Astrocyte (in vitro differentiated cells and primary cell): ENCODE measurements at regions not wholly inside any gene's neighbourhood (a gene's known extent, or its start where the extent isn't known, plus 50 kb on each side); places are given as distances from the start of the nearest gene placed in this dataset.

Source experiments
- DNase-seq: peaks from one replicate; pipeline ENCODE4 v3.0.0-alpha.2; 2010; ENCODE audit warnings: low read depth
- FAIRE-seq: peaks from 2 replicates; lab custom pipeline; 2011; peaks lifted over from hg19 to GRCh38; lab: Jason Lieb, UNC
- H2AFZ ChIP-seq: 2 replicates; pipeline ENCODE4 v1.6.0; 2012; ENCODE audit warnings: low read depth, low read length, inconsistent platforms
- H3K27ac ChIP-seq: 2 replicates; pipeline ENCODE4 v1.5.1; 2011; ENCODE audit warnings: low read depth, low read length, inconsistent platforms
- H3K27me3 ChIP-seq: 2 replicates; pipeline ENCODE4 v1.6.0; 2011; ENCODE audit warnings: low read length, inconsistent platforms; ENCODE audit not compliant: insufficient read depth
- H3K36me3 ChIP-seq: 2 replicates; pipeline ENCODE4 v1.5.1; 2011; ENCODE audit warnings: low read length, inconsistent platforms; ENCODE audit not compliant: insufficient read depth
- H3K4me1 ChIP-seq: 2 replicates; pipeline ENCODE4 v1.5.1; 2011; ENCODE audit warnings: low read length, inconsistent platforms; ENCODE audit not compliant: insufficient read depth
- H3K4me2 ChIP-seq: 2 replicates; pipeline ENCODE4 v1.6.0; 2012; ENCODE audit warnings: low read length, inconsistent platforms
- H3K4me3 ChIP-seq: 2 replicates; pipeline ENCODE4 v1.5.1; 2011; ENCODE audit warnings: low read depth, mild to moderate bottlenecking, low read length, inconsistent platforms; ENCODE audit not compliant: insufficient read depth
- H3K79me2 ChIP-seq: 2 replicates; pipeline ENCODE4 v1.6.0; 2012; ENCODE audit warnings: mild to moderate bottlenecking, low read length, inconsistent platforms; ENCODE audit not compliant: insufficient read depth
- H3K9ac ChIP-seq: 2 replicates; pipeline ENCODE4 v1.6.0; 2012; ENCODE audit warnings: mild to moderate bottlenecking, low read length, inconsistent platforms
- H3K9me3 ChIP-seq: 2 replicates; pipeline ENCODE4 v1.5.1; 2012; ENCODE audit warnings: low read depth, mild to moderate bottlenecking, low read length, inconsistent platforms; ENCODE audit not compliant: insufficient read depth
- H4K20me1 ChIP-seq: 2 replicates; pipeline ENCODE4 v1.6.0; 2012; ENCODE audit warnings: low read length, inconsistent platforms; ENCODE audit not compliant: insufficient read depth
- H3K27ac Mint-ChIP-seq: one replicate; pipeline ENCODE4 v1.8.0; 2021; ENCODE audit warnings: mild to moderate bottlenecking, mixed read lengths; ENCODE audit not compliant: unreplicated experiment
- H3K27me3 Mint-ChIP-seq: one replicate; pipeline ENCODE4 v1.8.0; 2021; ENCODE audit warnings: low read depth, mixed read lengths; ENCODE audit not compliant: unreplicated experiment
- H3K36me3 Mint-ChIP-seq: one replicate; pipeline ENCODE4 v1.8.0; 2021; ENCODE audit warnings: low read depth, mixed read lengths; ENCODE audit not compliant: unreplicated experiment
- H3K4me1 Mint-ChIP-seq: one replicate; pipeline ENCODE4 v1.8.0; 2021; ENCODE audit warnings: low read depth, mixed read lengths; ENCODE audit not compliant: unreplicated experiment
- H3K4me3 Mint-ChIP-seq: one replicate; pipeline ENCODE4 v1.8.0; 2021; ENCODE audit warnings: mild to moderate bottlenecking, moderate library complexity, mixed read lengths; ENCODE audit not compliant: unreplicated experiment
- H3K9me3 Mint-ChIP-seq: one replicate; pipeline ENCODE4 v1.8.0; 2021; ENCODE audit warnings: mild to moderate bottlenecking, mixed read lengths; ENCODE audit not compliant: unreplicated experiment
- CTCF ChIP-seq: IDR thresholded peaks from 2 replicates; pipeline ENCODE4 v1.5.1; 2011; ENCODE audit warnings: low read depth, mild to moderate bottlenecking, inconsistent platforms, low read length, moderate library complexity; ENCODE audit not compliant: insufficient read depth
- EZH2 ChIP-seq: IDR thresholded peaks from 2 replicates; pipeline ENCODE4 v1.6.1; 2012; ENCODE audit warnings: mild to moderate bottlenecking, low read length, inconsistent platforms; ENCODE audit not compliant: insufficient read depth

GRCh38 chr1:232512712-232513111 is 117.2 kb downstream of the SIPA1L2 start:
- no peak overlapping the region for H2AFZ ChIP-seq
- DNase-seq (no peak), FAIRE-seq (no peak)
- Mint-ChIP-seq H3K4me3 (no peak overlapping the region), H3K36me3 (peaks cover 8% of the 10 kb centered on the region), H3K4me1 (peaks cover 28% of the 10 kb centered on the region), H3K27ac (no peak overlapping the region), H3K27me3 (no peaks in the 10 kb centered on the region), H3K9me3 (no peaks in the 10 kb centered on the region)
- H3K36me3 ChIP-seq = no peaks in the 10 kb centered on the region
- H3K9me3 ChIP-seq = no peaks in the 10 kb centered on the region
- H3K79me2 ChIP-seq = peaks cover 6% of the 10 kb centered on the region
- H3K4me2 ChIP-seq = no peak overlapping the region
- H3K27me3 ChIP-seq = no peaks in the 10 kb centered on the region
- no peaks in the 10 kb centered on the region for H4K20me1 ChIP-seq
- H3K4me1 ChIP-seq = peaks cover 5% of the 10 kb centered on the region
- no peak overlapping the region for H3K27ac ChIP-seq
- no peak overlapping the region for H3K9ac ChIP-seq
- H3K4me3 ChIP-seq = no peak overlapping the region
- no peak for TF ChIP-seq CTCF
- TF ChIP-seq EZH2 = no peak

DNA sequence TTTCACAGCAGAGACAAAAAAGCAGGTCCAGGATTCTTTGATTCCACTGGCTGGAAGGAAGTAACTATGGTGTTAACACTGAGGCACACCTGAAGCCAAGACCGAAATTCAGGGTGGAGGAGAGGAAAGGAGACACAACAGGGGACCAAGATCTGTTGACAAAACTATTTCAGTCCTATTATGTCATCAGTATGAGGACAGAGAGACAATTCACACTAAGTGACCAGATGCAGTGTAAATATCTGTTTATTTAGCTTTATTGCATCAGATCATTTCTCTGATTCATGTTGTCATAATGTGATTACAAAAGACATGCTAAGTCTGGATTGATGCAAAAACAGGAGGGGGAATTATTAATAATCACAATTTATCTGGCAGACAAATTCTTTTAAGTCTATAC is 118.8 kb downstream of the SIPA1L2 start:
- DNase-seq = no peak
- Histone ChIP-seq H4K20me1 (no peaks in the 10 kb centered on the region), H3K36me3 (no peaks in the 10 kb centered on the region), H3K4me3 (no peak overlapping the region), H3K79me2 (peaks cover 10% of the 10 kb centered on the region), H3K27me3 (no peaks in the 10 kb centered on the region), H3K27ac (no peak overlapping the region), H3K9ac (no peak overlapping the region), H3K4me2 (no peak overlapping the region), H3K9me3 (no peaks in the 10 kb centered on the region), H2AFZ (no peak overlapping the region), H3K4me1 (peaks cover 5% of the 10 kb centered on the region)
- Mint-ChIP-seq H3K27ac (no peak overlapping the region), H3K36me3 (peaks cover 8% of the 10 kb centered on the region), H3K4me1 (peaks cover 34% of the 10 kb centered on the region), H3K27me3 (no peaks in the 10 kb centered on the region), H3K4me3 (no peak overlapping the region), H3K9me3 (no peaks in the 10 kb centered on the region)
- no peak for FAIRE-seq
- TF ChIP-seq CTCF (no peak), EZH2 (no peak)

DNA sequence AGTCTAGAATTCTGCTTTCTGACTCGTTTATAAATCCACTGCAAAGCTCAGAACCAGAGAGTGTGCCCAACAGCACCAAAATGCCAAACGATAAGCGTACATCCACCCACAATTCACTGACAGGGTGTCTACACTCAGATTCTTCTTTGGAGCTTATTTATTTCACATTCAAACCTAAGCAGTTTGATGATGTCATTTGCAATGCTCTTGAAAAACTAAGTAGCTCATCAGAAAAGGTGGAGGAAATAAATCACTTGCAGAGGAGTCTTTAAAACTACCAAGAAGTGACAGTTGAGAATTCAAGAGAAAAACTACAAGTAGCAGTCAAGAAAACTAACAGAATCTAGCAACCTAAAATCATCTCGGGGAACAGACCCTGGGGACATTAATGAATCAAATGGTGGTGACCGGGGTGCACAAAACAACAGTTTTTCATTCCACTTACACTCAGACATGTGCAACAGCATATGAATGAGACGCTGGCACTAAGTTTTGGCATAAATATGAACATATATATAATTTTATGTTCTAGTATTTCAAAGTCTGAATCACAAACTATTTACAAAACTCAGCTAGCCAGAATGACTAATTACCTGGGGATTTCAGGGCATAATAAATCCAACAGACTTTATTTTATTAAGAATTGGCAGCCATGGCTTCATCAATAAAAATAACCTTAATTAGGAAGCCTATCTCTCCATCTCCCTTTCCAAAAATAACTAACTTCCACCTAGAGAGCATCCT is 119.4 kb downstream of the SIPA1L2 start:
- peaks cover 34% of the 10 kb centered on the region for H3K4me1 Mint-ChIP-seq
- H3K27ac Mint-ChIP-seq = no peak overlapping the region
- Histone ChIP-seq H3K4me1 (peaks cover 5% of the 10 kb centered on the region), H3K27ac (no peak overlapping the region), H3K36me3 (no peaks in the 10 kb centered on the region), H2AFZ (no peak overlapping the region), H3K27me3 (no peaks in the 10 kb centered on the region), H3K4me3 (no peak overlapping the region), H3K9ac (no peak overlapping the region), H3K4me2 (no peak overlapping the region), H3K79me2 (peaks cover 16% of the 10 kb centered on the region), H4K20me1 (no peaks in the 10 kb centered on the region), H3K9me3 (no peaks in the 10 kb centered on the region)
- FAIRE-seq = peak; percentile 9
- no peak for DNase-seq
- no peaks in the 10 kb centered on the region for H3K9me3 Mint-ChIP-seq
- no peak overlapping the region for H3K4me3 Mint-ChIP-seq
- H3K36me3 Mint-ChIP-seq = peaks cover 8% of the 10 kb centered on the region
- no peaks in the 10 kb centered on the region for H3K27me3 Mint-ChIP-seq
- no peak for TF ChIP-seq CTCF
- TF ChIP-seq EZH2 = no peak
